ENCODE measurements at regions not wholly inside any gene's neighbourhood (a gene's known extent, or its start where the extent isn't known, plus 50 kb on each side); places are given as distances from the start of the nearest gene placed in this dataset.

- TF ChIP-seq BRCA1 (IDR thresholded peaks at IDR 0.05) (no peak), BRCA1 (CRISPR knock-in tag; IDR thresholded peaks at IDR 0.05) (no peak), POLR2H (tag; IDR thresholded peaks at IDR 0.05; ENCODE audit: low read depth) (no peak), KDM1A (IDR thresholded peaks at IDR 0.05) (no peak), HEY1 (CRISPR knock-in tag; IDR thresholded peaks at IDR 0.05; ENCODE audit: borderline replicate concordance) (no peak), ZNF224 (CRISPR knock-in tag; IDR thresholded peaks at IDR 0.05) (no peak), JUND (IDR thresholded peaks at IDR 0.05; ENCODE audit: borderline replicate concordance, low read depth, low read length) (no peak), JUND (tag; IDR thresholded peaks at IDR 0.05; ENCODE audit: borderline replicate concordance, low read depth, low read length) (no peak), PCBP1 (IDR thresholded peaks at IDR 0.05; ENCODE audit: low read depth, low read length, poor library complexity, severe bottlenecking) (no peak), HDAC8 (tag; IDR thresholded peaks at IDR 0.05) (no peak), ZNF253 (CRISPR knock-in tag; conservative IDR thresholded peaks at IDR 0.05) (no peak)
Observed at GRCh38 chr13:37187621-37188020, 82.2 kb upstream of the CSNK1A1L start (continued).

- FAIRE-seq = no peak
- CTCF ChIA-PET (ENCODE audit: low intra/inter-chr PET ratio) = no interaction called here
- H3K9ac ChIP-seq (ENCODE audit: insufficient read depth in 1 of 2, low read depth in 2 of 2, low read length in 2 of 2) = no peak overlapping the region
- DNase-seq (ENCODE audit: extremely low read depth in 1 of 4, low spot score in 3 of 4) = no peak
- ATAC-seq = no peak
- no peaks in the 10 kb centered on the region for H3K27me3 ChIP-seq (ENCODE audit: control insufficient read depth in 2 of 2, insufficient read depth in 2 of 2, low read length in 2 of 2)
- TF ChIP-seq BRCA1 (IDR thresholded peaks at IDR 0.05) = no peak
- TF ChIP-seq BRCA1 (CRISPR knock-in tag; IDR thresholded peaks at IDR 0.05) = no peak
- no peak for TF ChIP-seq GTF2E2 (tag; IDR thresholded peaks at IDR 0.05)
- no peak for TF ChIP-seq KAT2B (IDR thresholded peaks at IDR 0.05; ENCODE audit: low read depth, low read length)
- no peak for TF ChIP-seq COPS2 (conservative IDR thresholded peaks at IDR 0.05)
- TF ChIP-seq ZNF224 (CRISPR knock-in tag; IDR thresholded peaks at IDR 0.05) = no peak
- no peak for TF ChIP-seq CHD1 (IDR thresholded peaks at IDR 0.05; ENCODE audit: low read length)
- no peak for TF ChIP-seq CEBPB (tag; IDR thresholded peaks at IDR 0.05)
- no peak for TF ChIP-seq CSDE1 (IDR thresholded peaks at IDR 0.05)
- no peak for TF ChIP-seq CTCF (IDR thresholded peaks at IDR 0.05 in 2 of 3, conservative IDR thresholded peaks at IDR 0.05 in 1 of 3; ENCODE audit: insufficient read depth in 2 of 3, low read depth in 1 of 3, low read length in 3 of 3)
- H4K20me1 ChIP-seq (replicated peaks; ENCODE audit: control insufficient read depth, insufficient read depth, low read length) = no peaks in the 10 kb centered on the region
- intact Hi-C loops (cut with micrococcal nuclease) (no loop called here), in situ Hi-C loops (cut with MboI) (no loop called here)
- WGBS (ENCODE audit: insufficient coverage, low coverage, missing lambda C conversion rate) = 0% methylated on average over 2 of the region's 2 CpGs
- BruUV-seq (replicated peaks) = no TSS peak
- no peak overlapping the region for H3K4me3 ChIP-seq
- no peaks in the 10 kb centered on the region for H3K9me1 ChIP-seq (ENCODE audit: control insufficient read depth, insufficient read depth, low read length)
- no peak overlapping the region for H3K27ac ChIP-seq (ENCODE audit: extremely low read depth, low read depth, low read length)
- POLR2A ChIA-PET = interaction anchor here (0.7 kb wide), 1 partner anchor 74 kb away, joined by 3 read pairs; no protein-coding TSS in a partner anchor
- no peaks in the 10 kb centered on the region for H3K36me3 ChIP-seq (ENCODE audit: control insufficient read depth, insufficient read depth, low read length)
- H3K79me2 ChIP-seq (ENCODE audit: control insufficient read depth, insufficient read depth, low read length) = no peaks in the 10 kb centered on the region
- H3K4me2 ChIP-seq (ENCODE audit: insufficient read depth, low read length) = no peak overlapping the region
- H3K4me1 ChIP-seq (replicated peaks in 1 of 2; ENCODE audit: control insufficient read depth in 2 of 2, insufficient read depth in 2 of 2, low read length in 2 of 2) = no peaks in the 10 kb centered on the region
- H3K9me3 ChIP-seq (replicated peaks; ENCODE audit: control insufficient read depth, insufficient read depth, low read depth, low read length) = no peaks in the 10 kb centered on the region
- no peak overlapping the region for H2AFZ ChIP-seq (ENCODE audit: low read depth, low read length)
Observed at GRCh38 chr13:37187105-37187504, 81.6 kb upstream of the CSNK1A1L start.
